RWPE1 (cell line): ENCODE measurements at regions not wholly inside any gene's neighbourhood (a gene's known extent, or its start where the extent isn't known, plus 50 kb on each side); places are given as distances from the start of the nearest gene placed in this dataset.

ENCODE experiments used
- CTCF ChIA-PET: fragments of 350-600 bp; sonication (Branson Sonifier 250); formaldehyde crosslinking; extraction: SDS; loops from one replicate; lab custom pipeline; 2021; lab: Yijun Ruan, JAX
- POLR2A ChIA-PET: fragments of 400-600 bp; formaldehyde crosslinking; extraction: SDS; loops from one replicate; lab custom pipeline; 2020; ENCODE audit warnings: antibody characterized with exemption; ENCODE audit not compliant: low non-redundant PET; lab: Yijun Ruan, JAX
- DNase-seq: peaks from one replicate; pipeline ENCODE4 v3.0.0; 2012; ENCODE audit warnings: low spot score
- H3K27ac ChIP-seq: fragments of 450-650 bp; 2 replicates; pipeline ENCODE4 v1.5.1; 2017
- TF ChIP-seq, protein P1 (sequence below): fragments of 450-650 bp; conservative IDR thresholded peaks from 2 replicates; pipeline ENCODE4 v1.5.1; 2017; ENCODE audit warnings: low read depth, mild to moderate bottlenecking

DNA sequence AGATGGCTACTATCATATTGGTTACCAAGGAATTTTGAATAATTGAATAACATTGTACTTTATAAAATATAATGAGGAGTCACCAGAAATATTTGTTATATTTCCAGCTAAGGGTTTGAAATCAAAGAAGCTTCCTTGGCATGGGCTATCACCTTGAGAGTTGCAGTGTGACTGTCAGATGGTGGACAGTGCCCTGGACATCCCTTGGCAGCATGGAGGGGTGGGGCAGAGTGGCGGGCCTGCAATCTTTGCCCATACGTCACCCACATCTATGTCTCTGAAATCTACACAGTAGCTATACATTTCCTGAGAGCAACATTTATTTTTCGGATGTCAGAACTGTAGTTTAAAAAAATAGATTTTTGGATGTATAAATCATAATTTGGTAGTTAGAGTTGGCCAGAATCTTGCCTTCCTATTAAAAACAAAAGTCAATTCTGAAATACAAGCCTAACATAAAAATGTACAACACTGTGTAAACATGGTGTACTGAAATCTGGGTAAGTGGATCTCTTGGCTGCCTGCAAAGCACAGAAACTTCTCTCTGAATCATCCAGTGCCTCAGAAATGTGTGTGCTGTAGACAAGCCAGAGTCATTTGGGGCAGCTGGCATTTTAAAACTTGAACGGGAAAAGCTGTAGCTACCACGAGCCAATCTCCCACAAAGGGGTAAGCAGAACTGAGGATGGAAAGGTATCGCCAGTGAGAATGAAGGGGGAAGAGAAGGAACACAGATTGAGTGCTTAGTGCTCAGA lies 124.2 kb upstream of the ARHGAP28 start:
- TF ChIP-seq, protein P1, sequence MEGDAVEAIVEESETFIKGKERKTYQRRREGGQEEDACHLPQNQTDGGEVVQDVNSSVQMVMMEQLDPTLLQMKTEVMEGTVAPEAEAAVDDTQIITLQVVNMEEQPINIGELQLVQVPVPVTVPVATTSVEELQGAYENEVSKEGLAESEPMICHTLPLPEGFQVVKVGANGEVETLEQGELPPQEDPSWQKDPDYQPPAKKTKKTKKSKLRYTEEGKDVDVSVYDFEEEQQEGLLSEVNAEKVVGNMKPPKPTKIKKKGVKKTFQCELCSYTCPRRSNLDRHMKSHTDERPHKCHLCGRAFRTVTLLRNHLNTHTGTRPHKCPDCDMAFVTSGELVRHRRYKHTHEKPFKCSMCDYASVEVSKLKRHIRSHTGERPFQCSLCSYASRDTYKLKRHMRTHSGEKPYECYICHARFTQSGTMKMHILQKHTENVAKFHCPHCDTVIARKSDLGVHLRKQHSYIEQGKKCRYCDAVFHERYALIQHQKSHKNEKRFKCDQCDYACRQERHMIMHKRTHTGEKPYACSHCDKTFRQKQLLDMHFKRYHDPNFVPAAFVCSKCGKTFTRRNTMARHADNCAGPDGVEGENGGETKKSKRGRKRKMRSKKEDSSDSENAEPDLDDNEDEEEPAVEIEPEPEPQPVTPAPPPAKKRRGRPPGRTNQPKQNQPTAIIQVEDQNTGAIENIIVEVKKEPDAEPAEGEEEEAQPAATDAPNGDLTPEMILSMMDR = no peak
- CTCF ChIA-PET = no interaction called here
- no peak overlapping the region for H3K27ac ChIP-seq
- no peak for DNase-seq
- POLR2A ChIA-PET = no interaction called here

DNA sequence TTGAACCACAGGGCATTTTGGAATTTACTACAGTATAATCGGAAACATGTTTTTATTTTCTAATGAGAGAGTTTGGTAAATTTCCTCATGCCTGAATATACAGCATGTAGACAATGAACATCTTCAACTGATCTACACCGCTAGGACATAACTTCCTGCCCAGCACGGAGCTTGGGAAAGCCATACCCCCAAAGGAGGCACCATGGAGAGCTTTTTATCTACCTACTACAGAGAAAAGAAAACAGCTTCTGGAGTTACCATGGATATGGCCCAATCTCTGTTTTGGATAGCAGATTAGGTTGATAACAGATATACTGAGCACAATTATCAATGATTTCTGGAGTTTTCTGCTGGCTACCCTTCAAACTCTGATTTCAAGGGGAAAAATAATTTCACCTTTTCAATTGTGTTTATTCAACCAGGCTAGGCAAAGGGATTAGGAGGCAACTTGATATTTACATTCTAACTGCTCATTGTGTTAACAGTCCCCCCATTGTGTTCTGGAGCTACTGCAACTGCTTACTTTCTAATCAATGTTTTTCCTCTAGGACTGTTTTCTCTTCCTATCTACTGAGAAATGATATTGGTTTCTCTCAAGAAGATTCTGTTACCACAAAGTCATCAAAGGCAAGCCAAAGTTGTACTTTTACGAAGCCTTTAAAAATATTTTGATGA lies 123.0 kb upstream of the ARHGAP28 start:
- DNase-seq = no peak
- ChIA-PET CTCF (interaction anchor here (0.5 kb wide), 1 partner anchor 18 kb away, joined by 3 read pairs; no protein-coding TSS in a partner anchor), POLR2A (no interaction called here)
- TF ChIP-seq, protein P1 = no peak
- no peak overlapping the region for H3K27ac ChIP-seq

GRCh38 chr18:6607343-6607742 lies 122.2 kb upstream of the ARHGAP28 start:
- TF ChIP-seq, protein P1 = no peak
- no peak overlapping the region for H3K27ac ChIP-seq
- CTCF ChIA-PET = no interaction called here
- DNase-seq = no peak
- POLR2A ChIA-PET = no interaction called here

DNA sequence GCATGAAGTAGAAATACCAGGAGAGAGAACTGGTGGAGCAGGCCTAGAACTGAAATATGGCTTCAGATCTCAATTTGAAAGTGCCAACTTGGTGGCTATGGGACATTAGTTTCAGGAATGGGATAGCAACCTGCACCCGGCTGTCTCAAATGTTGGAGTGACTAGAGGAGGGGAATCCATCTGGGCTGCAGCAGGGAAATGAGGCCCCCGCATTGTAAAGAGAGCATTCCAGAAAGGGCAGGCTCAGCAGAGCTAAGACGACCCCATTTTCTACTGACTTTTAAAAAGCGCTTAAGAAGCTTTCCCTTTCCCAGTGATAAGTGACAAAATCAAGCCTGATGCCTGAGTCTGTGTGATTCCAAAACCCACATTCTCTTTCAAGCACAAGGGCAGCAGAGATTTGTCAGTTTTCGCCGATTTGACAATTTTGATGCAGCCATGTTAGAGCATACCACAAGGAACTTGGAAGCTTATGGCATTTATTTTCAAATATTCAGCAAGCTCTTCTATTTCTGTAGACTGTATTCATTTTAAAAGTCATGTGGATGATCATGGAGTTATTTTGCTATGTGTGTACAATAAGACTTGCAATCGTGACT lies 119.8 kb upstream of the ARHGAP28 start:
- no peak overlapping the region for H3K27ac ChIP-seq
- ChIA-PET POLR2A (no interaction called here), CTCF (interaction anchor here (0.6 kb wide), 1 partner anchor 279 kb away, joined by 3 read pairs; no protein-coding TSS in a partner anchor)
- TF ChIP-seq, protein P1 = no peak
- DNase-seq = no peak

GRCh38 chr18:6610466-6610865 lies 119.0 kb upstream of the ARHGAP28 start:
- POLR2A ChIA-PET = no interaction called here
- TF ChIP-seq, protein P1 = no peak
- H3K27ac ChIP-seq = no peak overlapping the region
- DNase-seq = no peak
- CTCF ChIA-PET = no interaction called here

GRCh38 chr18:6613581-6613980 lies 115.9 kb upstream of the ARHGAP28 start:
- DNase-seq = no peak
- ChIA-PET CTCF (no interaction called here), POLR2A (no interaction called here)
- TF ChIP-seq, protein P1 = no peak
- H3K27ac ChIP-seq = no peak overlapping the region
